SU-DHL-6 (cell line): ENCODE measurements at regions not wholly inside any gene's neighbourhood (a gene's known extent, or its start where the extent isn't known, plus 50 kb on each side); places are given as distances from the start of the nearest gene placed in this dataset.

Experiments used
- H2AFZ ChIP-seq: fragments of 200-600 bp; sonication (generic); 2 replicates; pipeline ENCODE4 v1.6.1; 2014; ENCODE audit warnings: low read depth, mild to moderate bottlenecking, moderate library complexity, mixed read lengths, antibody characterized with exemption, low read length; ENCODE audit not compliant: severe bottlenecking
- H3F3A ChIP-seq: fragments of 200-600 bp; shearing (Covaris generic); 2 replicates; pipeline ENCODE4 v1.6.0; 2016; ENCODE audit warnings: antibody characterized with exemption, mild to moderate bottlenecking; ENCODE audit not compliant: insufficient read depth
- H3K27ac ChIP-seq: fragments of 200-600 bp; sonication (generic); 2 replicates; pipeline ENCODE4 v1.5.1; 2016; ENCODE audit warnings: low read depth, mild to moderate bottlenecking, low read length, moderate library complexity, mixed read lengths
- H3K27me3 ChIP-seq: fragments of 200-600 bp; sonication (generic), shearing (Covaris generic); 2 replicates; pipeline ENCODE4 v1.6.0; 2014; ENCODE audit warnings: mild to moderate bottlenecking, low read length
- H3K36me3 ChIP-seq: fragments of 200-600 bp; sonication (generic); 2 replicates; pipeline ENCODE4 v1.6.1; 2014; ENCODE audit warnings: mild to moderate bottlenecking, low read length, mixed read lengths
- H3K4me2 ChIP-seq: fragments of 300-600, 200-600 bp; shearing (Covaris generic), sonication (generic); 2 replicates; pipeline ENCODE4 v1.6.0; 2014; ENCODE audit warnings: low read length, low read depth, mild to moderate bottlenecking; ENCODE audit not compliant: poor library complexity, severe bottlenecking
- H3K4me3 ChIP-seq: fragments of 200-600 bp; sonication (generic); 2 replicates; pipeline ENCODE4 v1.5.1; 2014; ENCODE audit warnings: antibody characterized with exemption, low read length, mild to moderate bottlenecking, mixed read lengths; ENCODE audit not compliant: insufficient read depth, poor library complexity, severe bottlenecking
- H3K79me2 ChIP-seq: fragments of 200-600 bp; sonication (generic); 2 replicates; pipeline ENCODE4 v1.6.1; 2014; ENCODE audit warnings: mild to moderate bottlenecking, low read length, moderate library complexity; ENCODE audit not compliant: insufficient read depth
- H3K9ac ChIP-seq: fragments of 200-600 bp; sonication (generic); 2 replicates; pipeline ENCODE4 v1.7.0; 2014; ENCODE audit warnings: mild to moderate bottlenecking, low read length
- H3K9me2 ChIP-seq: fragments of 200-600 bp; sonication (generic); replicated peaks from 2 replicates; pipeline ENCODE4 v1.6.1; 2014; ENCODE audit warnings: low read length; ENCODE audit not compliant: insufficient read depth
- H3K9me3 ChIP-seq: fragments of 200-600 bp; sonication (generic); 2 replicates; pipeline ENCODE4 v1.6.1; 2014; ENCODE audit warnings: low read length, mixed read lengths; ENCODE audit not compliant: insufficient read depth
- H4K20me1 ChIP-seq: fragments of 200-600 bp; sonication (generic); 2 replicates; pipeline ENCODE4 v1.6.1; 2014; ENCODE audit warnings: low read depth, mild to moderate bottlenecking, antibody characterized with exemption, low read length, moderate library complexity, mixed read lengths
- EZH2phosphoT487 ChIP-seq: fragments of 200-600 bp; sonication (generic), shearing (Covaris generic); conservative IDR thresholded peaks from 2 replicates; pipeline ENCODE4 v1.6.1; 2018; ENCODE audit warnings: mild to moderate bottlenecking, antibody characterized with exemption, low read length, moderate library complexity, mixed read lengths
- TF ChIP-seq, protein P1 (sequence below): fragments of 200-600 bp; sonication (generic); IDR thresholded peaks from one replicate; pipeline ENCODE4 v1.5.1; 2017; ENCODE audit warnings: antibody characterized with exemption, mild to moderate bottlenecking, low read length, moderate library complexity; ENCODE audit not compliant: insufficient read depth, poor library complexity, severe bottlenecking

DNA sequence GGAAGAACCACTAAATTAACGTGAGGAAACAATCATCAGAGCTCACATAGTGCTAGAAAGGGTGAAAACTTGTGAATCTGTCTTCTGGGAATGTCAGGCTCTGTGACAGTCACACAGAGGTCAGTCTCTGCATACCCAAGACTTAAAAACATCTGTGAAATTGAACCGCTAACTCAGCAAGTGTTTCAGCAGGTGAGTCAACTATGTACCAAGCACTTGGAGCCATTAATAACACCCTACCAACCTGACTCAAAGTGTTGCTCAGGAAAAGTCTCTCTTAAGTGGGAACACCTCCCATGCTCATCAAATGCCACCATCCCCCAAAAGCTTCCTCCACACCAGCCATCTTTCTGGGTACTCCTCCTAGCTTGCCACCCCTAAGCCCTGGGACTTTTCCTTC, 92.3 kb upstream of the CARMIL1 start:
- Histone ChIP-seq H3K9ac (no peak overlapping the region), H3K27me3 (no peaks in the 10 kb centered on the region), H3F3A (no peaks in the 10 kb centered on the region), H3K4me3 (no peak overlapping the region), H3K27ac (no peak overlapping the region), H3K9me3 (no peaks in the 10 kb centered on the region), H3K79me2 (no peaks in the 10 kb centered on the region), H3K9me2 (no peaks in the 10 kb centered on the region), H2AFZ (no peak overlapping the region), H3K36me3 (no peaks in the 10 kb centered on the region), H3K4me2 (no peak overlapping the region), H4K20me1 (no peaks in the 10 kb centered on the region)
- no peak for TF ChIP-seq EZH2phosphoT487
- TF ChIP-seq, protein P1, sequence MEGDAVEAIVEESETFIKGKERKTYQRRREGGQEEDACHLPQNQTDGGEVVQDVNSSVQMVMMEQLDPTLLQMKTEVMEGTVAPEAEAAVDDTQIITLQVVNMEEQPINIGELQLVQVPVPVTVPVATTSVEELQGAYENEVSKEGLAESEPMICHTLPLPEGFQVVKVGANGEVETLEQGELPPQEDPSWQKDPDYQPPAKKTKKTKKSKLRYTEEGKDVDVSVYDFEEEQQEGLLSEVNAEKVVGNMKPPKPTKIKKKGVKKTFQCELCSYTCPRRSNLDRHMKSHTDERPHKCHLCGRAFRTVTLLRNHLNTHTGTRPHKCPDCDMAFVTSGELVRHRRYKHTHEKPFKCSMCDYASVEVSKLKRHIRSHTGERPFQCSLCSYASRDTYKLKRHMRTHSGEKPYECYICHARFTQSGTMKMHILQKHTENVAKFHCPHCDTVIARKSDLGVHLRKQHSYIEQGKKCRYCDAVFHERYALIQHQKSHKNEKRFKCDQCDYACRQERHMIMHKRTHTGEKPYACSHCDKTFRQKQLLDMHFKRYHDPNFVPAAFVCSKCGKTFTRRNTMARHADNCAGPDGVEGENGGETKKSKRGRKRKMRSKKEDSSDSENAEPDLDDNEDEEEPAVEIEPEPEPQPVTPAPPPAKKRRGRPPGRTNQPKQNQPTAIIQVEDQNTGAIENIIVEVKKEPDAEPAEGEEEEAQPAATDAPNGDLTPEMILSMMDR = no peak

DNA sequence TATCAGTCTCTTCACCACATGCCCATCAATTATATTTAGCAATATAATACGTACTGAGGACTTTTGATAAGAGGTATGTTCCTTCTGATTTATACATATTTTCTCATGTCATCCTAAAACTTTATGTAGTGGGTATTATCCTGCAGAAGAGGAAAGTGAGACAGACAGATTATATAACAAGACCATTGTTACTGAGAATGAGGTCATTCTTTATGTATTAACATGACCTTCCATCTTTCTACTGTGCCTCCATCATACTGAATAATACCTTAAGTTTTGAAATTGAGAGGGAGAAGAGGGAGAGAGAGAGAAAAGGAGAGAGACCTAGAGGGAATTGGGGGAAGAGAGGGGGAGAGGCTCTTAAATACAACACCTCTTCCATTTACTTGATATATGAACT, 90.9 kb upstream of the CARMIL1 start:
- H3K27ac ChIP-seq = no peak overlapping the region
- H3K9me3 ChIP-seq = no peaks in the 10 kb centered on the region
- no peak overlapping the region for H3K9ac ChIP-seq
- H3K4me3 ChIP-seq = no peak overlapping the region
- H3K9me2 ChIP-seq = no peaks in the 10 kb centered on the region
- H3K79me2 ChIP-seq = no peaks in the 10 kb centered on the region
- no peak for TF ChIP-seq EZH2phosphoT487
- TF ChIP-seq, protein P1 = no peak
- H2AFZ ChIP-seq = no peak overlapping the region
- H3F3A ChIP-seq = no peaks in the 10 kb centered on the region
- H3K36me3 ChIP-seq = no peaks in the 10 kb centered on the region
- H3K27me3 ChIP-seq = no peaks in the 10 kb centered on the region
- H4K20me1 ChIP-seq = no peaks in the 10 kb centered on the region
- no peak overlapping the region for H3K4me2 ChIP-seq

DNA sequence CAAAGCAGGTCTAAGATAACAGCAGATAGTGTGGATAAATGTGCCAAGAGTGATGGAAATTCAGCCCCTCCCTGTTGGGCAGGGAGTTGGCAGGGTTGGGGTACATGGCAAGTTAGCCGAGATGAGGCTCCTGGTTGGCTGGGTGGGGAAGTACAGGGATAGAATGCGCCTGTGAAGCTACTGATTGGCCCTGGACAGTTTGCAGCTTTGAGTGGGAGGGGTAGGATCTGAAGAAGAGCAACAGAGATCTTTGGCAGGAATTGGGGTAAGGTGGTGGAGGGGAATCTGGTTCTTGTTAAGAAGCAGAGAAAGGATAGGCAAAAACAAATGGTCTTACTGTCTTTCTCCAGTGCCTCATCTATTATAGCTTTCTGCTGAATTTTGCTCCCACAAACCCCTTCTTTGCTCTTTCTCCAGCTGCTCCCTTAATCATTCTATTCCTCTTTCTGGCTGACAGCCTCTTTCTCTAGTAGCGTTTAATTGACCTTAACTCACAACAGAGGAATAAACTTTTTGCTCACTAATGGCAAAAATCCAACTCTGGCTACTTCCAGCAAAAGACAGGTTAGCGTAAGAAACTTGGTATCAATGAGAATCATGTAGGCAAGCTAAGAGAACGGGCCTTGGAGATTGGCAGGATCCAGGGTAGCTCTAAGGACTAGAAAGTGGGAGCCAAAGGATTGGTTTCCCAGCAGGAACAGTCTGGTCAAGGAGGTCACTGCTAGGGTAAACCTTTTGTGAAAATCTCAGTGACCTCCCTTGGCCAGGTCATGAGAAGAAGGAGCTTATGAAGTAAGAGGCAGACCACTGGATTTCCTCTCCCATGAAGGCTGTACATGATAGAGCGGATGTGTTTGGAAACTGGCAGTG, 86.3 kb upstream of the CARMIL1 start:
- Histone ChIP-seq H3K4me3 (no peak overlapping the region), H3K4me2 (no peak overlapping the region), H3K9me3 (no peaks in the 10 kb centered on the region), H3F3A (no peaks in the 10 kb centered on the region), H2AFZ (no peak overlapping the region), H3K9me2 (no peaks in the 10 kb centered on the region), H4K20me1 (no peaks in the 10 kb centered on the region), H3K79me2 (no peaks in the 10 kb centered on the region), H3K27ac (no peak overlapping the region), H3K27me3 (no peaks in the 10 kb centered on the region), H3K9ac (no peak overlapping the region), H3K36me3 (no peaks in the 10 kb centered on the region)
- TF ChIP-seq EZH2phosphoT487 = no peak

DNA sequence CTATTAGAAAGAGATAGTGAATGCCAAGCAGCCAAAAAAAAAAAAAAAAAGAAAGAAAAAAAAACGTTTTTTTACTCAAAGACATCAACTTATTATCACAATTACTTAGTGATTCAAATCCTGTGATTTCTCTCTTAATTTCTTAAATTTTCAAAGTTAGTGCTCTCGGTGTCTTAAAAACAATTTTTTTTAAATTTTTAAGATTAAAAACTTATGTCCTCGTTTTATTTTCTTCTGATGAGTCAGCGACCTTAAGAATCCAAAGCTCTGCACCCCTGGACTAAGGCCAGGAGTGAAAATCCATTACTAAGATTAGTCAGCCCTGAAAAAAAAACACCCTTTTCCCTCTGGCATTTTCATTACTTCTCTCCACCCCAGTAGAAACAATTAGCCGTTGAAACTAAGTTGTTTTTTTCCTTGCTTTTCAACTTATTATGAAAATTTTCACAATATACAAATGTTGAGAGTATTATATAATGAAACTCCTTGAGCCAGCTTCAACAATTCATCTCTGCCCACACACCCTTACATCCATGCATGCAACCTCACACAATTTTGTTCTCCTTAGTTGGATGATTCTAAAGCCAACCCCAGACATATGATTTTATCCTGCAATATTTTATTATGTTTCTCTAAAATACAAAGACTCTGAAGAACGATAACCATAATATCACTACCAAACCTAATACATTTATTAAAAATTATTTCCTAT, 85.6 kb upstream of the CARMIL1 start:
- H3K27me3 ChIP-seq = no peaks in the 10 kb centered on the region
- H3K4me3 ChIP-seq = no peak overlapping the region
- no peaks in the 10 kb centered on the region for H3F3A ChIP-seq
- TF ChIP-seq, protein P1 = no peak
- no peak for TF ChIP-seq EZH2phosphoT487
- H2AFZ ChIP-seq = no peak overlapping the region
- no peaks in the 10 kb centered on the region for H3K79me2 ChIP-seq
- H3K27ac ChIP-seq = no peak overlapping the region
- no peaks in the 10 kb centered on the region for H3K9me2 ChIP-seq
- H3K4me2 ChIP-seq = no peak overlapping the region
- H3K9ac ChIP-seq = no peak overlapping the region
- H4K20me1 ChIP-seq = no peaks in the 10 kb centered on the region
- H3K36me3 ChIP-seq = no peaks in the 10 kb centered on the region
- no peaks in the 10 kb centered on the region for H3K9me3 ChIP-seq
